Keratinocyte (primary cell): ENCODE measurements at regions not wholly inside any gene's neighbourhood (a gene's known extent, or its start where the extent isn't known, plus 50 kb on each side); places are given as distances from the start of the nearest gene placed in this dataset.

Experiments used
- DNase-seq: peaks from one replicate; pipeline ENCODE4 v3.0.0-alpha.2; 2011; ENCODE audit warnings: low read depth, missing footprints, low spot score
- FAIRE-seq: peaks from 2 replicates; lab custom pipeline; 2011; peaks lifted over from hg19 to GRCh38; lab: Jason Lieb, UNC
- H2AFZ ChIP-seq: 2 replicates; pipeline ENCODE4 v1.6.0; 2012; ENCODE audit warnings: low read length, control low read depth, inconsistent platforms; ENCODE audit not compliant: control insufficient read depth
- H3K27ac ChIP-seq: 2 replicates; pipeline ENCODE4 v1.5.1; 2011; ENCODE audit warnings: low read length; ENCODE audit not compliant: control insufficient read depth, insufficient read depth
- H3K27me3 ChIP-seq: 3 replicates; pipeline ENCODE4 v1.6.0; 2011; ENCODE audit warnings: low read length; ENCODE audit not compliant: control insufficient read depth, insufficient read depth; ENCODE audit errors: extremely low read depth
- H3K36me3 ChIP-seq, 2 experiments: 2 replicates in 1 of 2; 3 replicates in 1 of 2; pipeline ENCODE4 v1.5.1; 2011; ENCODE audit warnings: low read length in 2 of 2, mild to moderate bottlenecking in 1 of 2; ENCODE audit not compliant: control insufficient read depth in 2 of 2, insufficient read depth in 2 of 2; ENCODE audit errors: extremely low read depth in 1 of 2
- H3K4me1 ChIP-seq: 3 replicates; pipeline ENCODE4 v1.5.1; 2011; ENCODE audit warnings: low read length; ENCODE audit not compliant: control insufficient read depth, insufficient read depth; ENCODE audit errors: extremely low read depth
- H3K4me2 ChIP-seq: 3 replicates; pipeline ENCODE4 v1.6.0; 2011; ENCODE audit warnings: low read depth, low read length; ENCODE audit not compliant: control insufficient read depth, insufficient read depth; ENCODE audit errors: extremely low read depth
- H3K4me3 ChIP-seq, 3 experiments: fragments of 200-600 bp in 1 of 3; sonication (generic) in 1 of 3; 2 replicates in 2 of 3; 3 replicates in 1 of 3; pipeline ENCODE4 v1.5.1; 2011 to 2016; ENCODE audit warnings: low read length in 3 of 3, mild to moderate bottlenecking in 3 of 3, control low read depth in 2 of 3, inconsistent platforms in 1 of 3, low read depth in 1 of 3, mixed read lengths in 1 of 3, mixed run types in 1 of 3, moderate library complexity in 1 of 3; ENCODE audit not compliant: control insufficient read depth in 2 of 3, insufficient read depth in 2 of 3; ENCODE audit errors: extremely low read depth in 1 of 3
- H3K79me2 ChIP-seq: 2 replicates; pipeline ENCODE4 v1.6.0; 2012; ENCODE audit warnings: low read length; ENCODE audit not compliant: control insufficient read depth, insufficient read depth
- H3K9ac ChIP-seq: 3 replicates; pipeline ENCODE4 v1.6.0; 2011; ENCODE audit warnings: low read length; ENCODE audit not compliant: control insufficient read depth, insufficient read depth; ENCODE audit errors: extremely low read depth
- H3K9me1 ChIP-seq: 3 replicates; pipeline ENCODE4 v1.6.0; 2011; ENCODE audit warnings: low read length; ENCODE audit not compliant: control insufficient read depth, insufficient read depth; ENCODE audit errors: extremely low read depth
- H3K9me3 ChIP-seq: 2 replicates; pipeline ENCODE4 v1.5.1; 2012; ENCODE audit warnings: low read depth, low read length; ENCODE audit not compliant: control insufficient read depth
- H4K20me1 ChIP-seq: 3 replicates; pipeline ENCODE4 v1.6.0; 2011; ENCODE audit warnings: low read length; ENCODE audit not compliant: control insufficient read depth, insufficient read depth; ENCODE audit errors: extremely low read depth
- CTCF ChIP-seq, 3 experiments: IDR thresholded peaks in 1 of 3; conservative IDR thresholded peaks in 1 of 3; optimal IDR thresholded peaks in 1 of 3; 2 replicates in 2 of 3; 3 replicates in 1 of 3; pipeline versions ENCODE3 to v1.5.1; 2011; ENCODE audit warnings: low read length in 3 of 3, mild to moderate bottlenecking in 3 of 3, moderate library complexity in 2 of 3, control low read depth in 1 of 3, inconsistent platforms in 1 of 3; ENCODE audit not compliant: insufficient read depth in 2 of 3; ENCODE audit errors: extremely low read depth in 1 of 3
- EZH2 ChIP-seq: IDR thresholded peaks from one replicate; pipeline ENCODE4 v1.6.1; 2012; ENCODE audit warnings: inconsistent platforms, mild to moderate bottlenecking, low read length, moderate library complexity
- dilution Hi-C: fragments of 300-500 bp; cut with MboI; formaldehyde crosslinking; loops from one replicate; pipeline ENCODE4 v1.7.0; 2020; ENCODE audit warnings: low sequenced_read_pairs; ENCODE audit not compliant: extremely low pct_ligation_motif_present

- Histone ChIP-seq H3K4me1 (peaks cover 6% of the 10 kb centered on the region), H3K9ac (no peak overlapping the region), H3K9me1 (no peaks in the 10 kb centered on the region), H4K20me1 (no peaks in the 10 kb centered on the region), H3K4me3 (no peak overlapping the region), H3K4me2 (no peak overlapping the region), H2AFZ (no peak overlapping the region), H3K27me3 (no peaks in the 10 kb centered on the region), H3K79me2 (no peaks in the 10 kb centered on the region), H3K36me3 (no peaks in the 10 kb centered on the region), H3K9me3 (no peaks in the 10 kb centered on the region), H3K27ac (no peak overlapping the region)
- no peak for TF ChIP-seq EZH2
- DNase-seq (no peak), FAIRE-seq (no peak)
- dilution Hi-C loops = loop anchor here (25.0 kb wide), 1 partner anchor 125 kb away; no protein-coding TSS in a partner anchor
Measured at GRCh38 chr6:24987446-24988115, 51.8 kb upstream of the RIPOR2 start.

- TF ChIP-seq EZH2 (no peak), CTCF (optimal IDR thresholded peaks at IDR 0.05 in 1 of 3, IDR thresholded peaks at IDR 0.05 in 1 of 3, conservative IDR thresholded peaks at IDR 0.05 in 1 of 3; ENCODE audit: extremely low read depth in 1 of 3, insufficient read depth in 2 of 3, low read length in 3 of 3) (no peak)
- H3K9ac ChIP-seq = no peak overlapping the region
- H4K20me1 ChIP-seq = no peaks in the 10 kb centered on the region
- no peak overlapping the region for H3K27ac ChIP-seq
- DNase-seq (no peak), FAIRE-seq (no peak)
- dilution Hi-C loops = loop anchor here (25.0 kb wide), 1 partner anchor 126 kb away; no protein-coding TSS in a partner anchor
- H3K9me3 ChIP-seq = no peaks in the 10 kb centered on the region
- no peaks in the 10 kb centered on the region for H3K36me3 ChIP-seq
- H3K4me1 ChIP-seq = peaks cover 6% of the 10 kb centered on the region
- no peaks in the 10 kb centered on the region for H3K79me2 ChIP-seq
- no peak overlapping the region for H3K4me2 ChIP-seq
- H3K9me1 ChIP-seq = no peaks in the 10 kb centered on the region
- no peaks in the 10 kb centered on the region for H3K27me3 ChIP-seq
- no peak overlapping the region for H3K4me3 ChIP-seq
- H2AFZ ChIP-seq = no peak overlapping the region
Measured at GRCh38 chr6:24988562-24988961, 52.8 kb upstream of the RIPOR2 start.
